ENCODE measurements at regions not wholly inside any gene's neighbourhood (a gene's known extent, or its start where the extent isn't known, plus 50 kb on each side); places are given as distances from the start of the nearest gene placed in this dataset.

DNA sequence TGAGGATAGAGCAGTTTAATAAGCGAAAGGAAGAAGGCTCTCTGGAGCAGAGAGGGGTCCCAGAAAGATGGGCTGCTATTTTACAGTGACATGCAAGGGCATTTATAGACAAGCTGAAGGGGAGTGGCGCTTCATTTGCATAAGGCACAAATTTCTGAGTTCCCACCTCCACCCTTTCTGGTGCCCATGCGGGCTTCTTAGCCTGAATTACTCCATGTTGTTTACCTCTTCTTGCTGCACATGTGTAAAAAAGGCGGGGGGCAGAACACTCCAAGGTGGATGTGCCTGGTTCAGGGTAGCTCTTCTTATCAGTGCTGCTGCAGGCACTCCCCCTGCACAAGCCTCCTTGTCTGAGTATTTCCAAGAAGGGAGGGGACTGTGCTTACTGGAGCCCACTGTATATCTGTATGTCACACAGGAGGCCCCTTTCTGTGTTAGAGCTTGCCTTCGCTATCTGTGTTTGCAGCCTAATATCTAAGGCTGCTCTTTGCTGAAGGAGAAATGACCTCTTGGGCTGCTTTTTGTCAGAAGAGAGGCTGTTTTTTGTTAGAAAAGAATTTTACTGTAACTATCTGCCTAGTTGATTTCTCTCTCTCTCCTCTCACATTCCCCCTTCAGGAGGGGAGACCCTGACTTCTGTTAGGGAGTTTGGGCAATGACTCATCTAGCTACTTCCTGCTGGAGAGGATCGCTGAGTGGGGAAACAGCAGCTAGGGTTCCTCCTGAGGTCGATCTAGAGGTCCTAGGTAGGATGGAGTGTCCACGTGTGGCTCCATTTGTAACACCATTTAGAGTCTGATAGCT lies 1057.0 kb upstream of the CNTN5 start (continued):
- TF ChIP-seq, protein P1, sequence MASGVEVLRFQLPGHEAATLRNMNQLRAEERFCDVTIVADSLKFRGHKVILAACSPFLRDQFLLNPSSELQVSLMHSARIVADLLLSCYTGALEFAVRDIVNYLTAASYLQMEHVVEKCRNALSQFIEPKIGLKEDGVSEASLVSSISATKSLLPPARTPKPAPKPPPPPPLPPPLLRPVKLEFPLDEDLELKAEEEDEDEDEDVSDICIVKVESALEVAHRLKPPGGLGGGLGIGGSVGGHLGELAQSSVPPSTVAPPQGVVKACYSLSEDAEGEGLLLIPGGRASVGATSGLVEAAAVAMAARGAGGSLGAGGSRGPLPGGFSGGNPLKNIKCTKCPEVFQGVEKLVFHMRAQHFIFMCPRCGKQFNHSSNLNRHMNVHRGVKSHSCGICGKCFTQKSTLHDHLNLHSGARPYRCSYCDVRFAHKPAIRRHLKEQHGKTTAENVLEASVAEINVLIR (CRISPR knock-in tag; IDR thresholded peaks at IDR 0.05): peak; percentile 95
- peak; percentile 98 for TF ChIP-seq CBFA2T3 (IDR thresholded peaks at IDR 0.05)
- no peak for TF ChIP-seq SREBF2 (CRISPR knock-in tag; IDR thresholded peaks at IDR 0.05)
- peak in 1 of 2 experiments; percentile 86; a peak in 2 of 4 replicates for TF ChIP-seq RCOR1 (IDR thresholded peaks at IDR 0.05; ENCODE audit: borderline replicate concordance in 1 of 2, low read depth in 2 of 2, low read length in 2 of 2)
- TF ChIP-seq HNRNPUL1 (IDR thresholded peaks at IDR 0.05; ENCODE audit: low read length): no peak
- TF ChIP-seq, protein P2, sequence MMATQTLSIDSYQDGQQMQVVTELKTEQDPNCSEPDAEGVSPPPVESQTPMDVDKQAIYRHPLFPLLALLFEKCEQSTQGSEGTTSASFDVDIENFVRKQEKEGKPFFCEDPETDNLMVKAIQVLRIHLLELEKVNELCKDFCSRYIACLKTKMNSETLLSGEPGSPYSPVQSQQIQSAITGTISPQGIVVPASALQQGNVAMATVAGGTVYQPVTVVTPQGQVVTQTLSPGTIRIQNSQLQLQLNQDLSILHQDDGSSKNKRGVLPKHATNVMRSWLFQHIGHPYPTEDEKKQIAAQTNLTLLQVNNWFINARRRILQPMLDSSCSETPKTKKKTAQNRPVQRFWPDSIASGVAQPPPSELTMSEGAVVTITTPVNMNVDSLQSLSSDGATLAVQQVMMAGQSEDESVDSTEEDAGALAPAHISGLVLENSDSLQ (IDR thresholded peaks at IDR 0.05): peak; percentile 49; the same call in 1 of the 2 replicates
- TF ChIP-seq FOXP1 (CRISPR knock-in tag; IDR thresholded peaks at IDR 0.05): peak; percentile 59; the same call in 1 of the 2 replicates
- TF ChIP-seq, protein P3, sequence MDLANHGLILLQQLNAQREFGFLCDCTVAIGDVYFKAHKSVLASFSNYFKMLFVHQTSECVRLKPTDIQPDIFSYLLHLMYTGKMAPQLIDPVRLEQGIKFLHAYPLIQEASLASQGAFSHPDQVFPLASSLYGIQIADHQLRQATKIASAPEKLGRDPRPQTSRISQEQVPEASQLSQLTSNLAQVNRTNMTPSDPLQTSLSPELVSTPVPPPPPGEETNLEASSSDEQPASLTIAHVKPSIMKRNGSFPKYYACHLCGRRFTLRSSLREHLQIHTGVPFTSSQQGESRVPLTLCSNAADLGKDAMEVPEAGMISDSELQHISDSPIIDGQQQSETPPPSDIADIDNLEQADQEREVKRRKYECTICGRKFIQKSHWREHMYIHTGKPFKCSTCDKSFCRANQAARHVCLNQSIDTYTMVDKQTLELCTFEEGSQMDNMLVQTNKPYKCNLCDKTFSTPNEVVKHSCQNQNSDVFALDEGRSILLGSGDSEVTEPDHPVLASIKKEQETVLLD (IDR thresholded peaks at IDR 0.05): peak; percentile 57
- TF ChIP-seq, protein P4, sequence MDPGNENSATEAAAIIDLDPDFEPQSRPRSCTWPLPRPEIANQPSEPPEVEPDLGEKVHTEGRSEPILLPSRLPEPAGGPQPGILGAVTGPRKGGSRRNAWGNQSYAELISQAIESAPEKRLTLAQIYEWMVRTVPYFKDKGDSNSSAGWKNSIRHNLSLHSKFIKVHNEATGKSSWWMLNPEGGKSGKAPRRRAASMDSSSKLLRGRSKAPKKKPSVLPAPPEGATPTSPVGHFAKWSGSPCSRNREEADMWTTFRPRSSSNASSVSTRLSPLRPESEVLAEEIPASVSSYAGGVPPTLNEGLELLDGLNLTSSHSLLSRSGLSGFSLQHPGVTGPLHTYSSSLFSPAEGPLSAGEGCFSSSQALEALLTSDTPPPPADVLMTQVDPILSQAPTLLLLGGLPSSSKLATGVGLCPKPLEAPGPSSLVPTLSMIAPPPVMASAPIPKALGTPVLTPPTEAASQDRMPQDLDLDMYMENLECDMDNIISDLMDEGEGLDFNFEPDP (CRISPR knock-in tag; IDR thresholded peaks at IDR 0.05): peak; percentile 98
- no peak for TF ChIP-seq DNMT1 (IDR thresholded peaks at IDR 0.05)
- no peak; the same call in 1 of the 2 replicates for TF ChIP-seq MTA1 (IDR thresholded peaks at IDR 0.05; ENCODE audit: borderline replicate concordance)
- peak; percentile 96 for TF ChIP-seq ZNF133 (CRISPR knock-in tag; IDR thresholded peaks at IDR 0.05)
- TF ChIP-seq ATF1 (CRISPR knock-in tag; IDR thresholded peaks at IDR 0.05): no peak
- TF ChIP-seq ATF1 (tag; IDR thresholded peaks at IDR 0.05): peak; percentile 85
- TF ChIP-seq, protein P5, sequence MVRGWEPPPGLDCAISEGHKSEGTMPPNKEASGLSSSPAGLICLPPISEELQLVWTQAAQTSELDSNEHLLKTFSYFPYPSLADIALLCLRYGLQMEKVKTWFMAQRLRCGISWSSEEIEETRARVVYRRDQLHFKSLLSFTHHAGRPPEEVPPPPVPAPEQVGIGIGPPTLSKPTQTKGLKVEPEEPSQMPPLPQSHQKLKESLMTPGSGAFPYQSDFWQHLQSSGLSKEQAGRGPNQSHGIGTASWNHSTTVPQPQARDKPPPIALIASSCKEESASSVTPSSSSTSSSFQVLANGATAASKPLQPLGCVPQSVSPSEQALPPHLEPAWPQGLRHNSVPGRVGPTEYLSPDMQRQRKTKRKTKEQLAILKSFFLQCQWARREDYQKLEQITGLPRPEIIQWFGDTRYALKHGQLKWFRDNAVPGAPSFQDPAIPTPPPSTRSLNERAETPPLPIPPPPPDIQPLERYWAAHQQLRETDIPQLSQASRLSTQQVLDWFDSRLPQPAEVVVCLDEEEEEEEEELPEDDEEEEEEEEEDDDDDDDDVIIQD (CRISPR knock-in tag; IDR thresholded peaks at IDR 0.05): peak; percentile 97
- TF ChIP-seq, protein P6, sequence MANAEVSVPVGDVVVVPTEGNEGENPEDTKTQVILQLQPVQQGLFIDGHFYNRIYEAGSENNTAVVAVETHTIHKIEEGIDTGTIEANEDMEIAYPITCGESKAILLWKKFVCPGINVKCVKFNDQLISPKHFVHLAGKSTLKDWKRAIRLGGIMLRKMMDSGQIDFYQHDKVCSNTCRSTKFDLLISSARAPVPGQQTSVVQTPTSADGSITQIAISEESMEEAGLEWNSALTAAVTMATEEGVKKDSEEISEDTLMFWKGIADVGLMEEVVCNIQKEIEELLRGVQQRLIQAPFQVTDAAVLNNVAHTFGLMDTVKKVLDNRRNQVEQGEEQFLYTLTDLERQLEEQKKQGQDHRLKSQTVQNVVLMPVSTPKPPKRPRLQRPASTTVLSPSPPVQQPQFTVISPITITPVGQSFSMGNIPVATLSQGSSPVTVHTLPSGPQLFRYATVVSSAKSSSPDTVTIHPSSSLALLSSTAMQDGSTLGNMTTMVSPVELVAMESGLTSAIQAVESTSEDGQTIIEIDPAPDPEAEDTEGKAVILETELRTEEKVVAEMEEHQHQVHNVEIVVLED (CRISPR knock-in tag; IDR thresholded peaks at IDR 0.05): peak; percentile 77
- peak; percentile 98 for TF ChIP-seq ZBTB17 (CRISPR knock-in tag; IDR thresholded peaks at IDR 0.05)
- 0 out of 2 replicates have a peak, but pooled peaks have one; percentile 9 for TF ChIP-seq MAFK (IDR thresholded peaks at IDR 0.05; ENCODE audit: low read length)
- peak; percentile 90 for TF ChIP-seq ZNF347 (CRISPR knock-in tag; IDR thresholded peaks at IDR 0.05; ENCODE audit: low read depth)
- peak; percentile 96 for TF ChIP-seq ZNF695 (CRISPR knock-in tag; IDR thresholded peaks at IDR 0.05)
- peak; percentile 89 for TF ChIP-seq ZNF551 (CRISPR knock-in tag; IDR thresholded peaks at IDR 0.05)

Data from K562 (cell line).